Lower lobe of right lung (tissue), 2 donors: ENCODE measurements at regions not wholly inside any gene's neighbourhood (a gene's known extent, or its start where the extent isn't known, plus 50 kb on each side); places are given as distances from the start of the nearest gene placed in this dataset.
"Not testable (repeated sequence)": the region's sequence is repeated elsewhere in the genome, so short reads cannot be mapped to it uniquely, and the experiment has no call there.

Source experiments
- ATAC-seq, 2 donors: fragments of 200-7000 bp; cut with Tn5 transposase; one replicate each; pipeline ENCODE4 v1.9.1; 2020 to 2022; ENCODE audit warnings: mild to moderate bottlenecking in 2 of 2, moderate library complexity in 2 of 2
- DNase-seq: peaks from one replicate; pipeline ENCODE4 v3.0.0-alpha.2; 2020
- H3K27ac ChIP-seq: fragments of 200-600 bp; one replicate; pipeline ENCODE4 v1.8.0; 2022
- H3K27me3 ChIP-seq: fragments of 200-600 bp; one replicate; pipeline ENCODE4 v1.8.0; 2022; ENCODE audit warnings: low read depth
- H3K36me3 ChIP-seq: fragments of 200-600 bp; one replicate; pipeline ENCODE4 v1.8.0; 2022; ENCODE audit warnings: mild to moderate bottlenecking
- H3K4me1 ChIP-seq: fragments of 200-600 bp; one replicate; pipeline ENCODE4 v1.8.0; 2022
- H3K4me3 ChIP-seq: fragments of 200-600 bp; one replicate; pipeline ENCODE4 v1.8.0; 2022; ENCODE audit warnings: mild to moderate bottlenecking
- H3K9me3 ChIP-seq: fragments of 200-600 bp; one replicate; pipeline ENCODE4 v1.8.0; 2022
- CTCF ChIP-seq: fragments of 200-600 bp; IDR thresholded peaks from one replicate; pipeline ENCODE4 v1.8.0; 2022; ENCODE audit warnings: antibody characterized with exemption, mild to moderate bottlenecking
- intact Hi-C: fragments of 100-400 bp; cut with DNase I; formaldehyde crosslinking; loops from one replicate; pipeline ENCODE4 v1.11.0; 2022
- donor health status: DM: no; HTN: yes; CAD: no; lungs with severe emphysema.

- H3K9me3 ChIP-seq: peaks cover 13% of the 10 kb centered on the region
- no peak for DNase-seq
- H3K36me3 ChIP-seq: no peaks in the 10 kb centered on the region
- no peak overlapping the region for H3K4me3 ChIP-seq
- no peaks in the 10 kb centered on the region for H3K27me3 ChIP-seq
- intact Hi-C loops: no loop called here
- ATAC-seq: no peak
- no peak for TF ChIP-seq CTCF
- H3K4me1 ChIP-seq: no peaks in the 10 kb centered on the region
- no peak overlapping the region for H3K27ac ChIP-seq
Observed at GRCh38 chr6:169093066-169093723, 160.5 kb downstream of the THBS2 start.

- H3K27me3 ChIP-seq: no peaks in the 10 kb centered on the region
- no peak for TF ChIP-seq CTCF
- ATAC-seq (no peak), DNase-seq (no peak)
- H3K36me3 ChIP-seq: no peaks in the 10 kb centered on the region
- H3K4me1 ChIP-seq: no peaks in the 10 kb centered on the region
- H3K9me3 ChIP-seq: peaks cover 13% of the 10 kb centered on the region
- no peak overlapping the region for H3K27ac ChIP-seq
- intact Hi-C loops: no loop called here
- no peak overlapping the region for H3K4me3 ChIP-seq
Observed at GRCh38 chr6:169092375-169092774, 161.3 kb downstream of the THBS2 start.

- H3K4me3 ChIP-seq, H3K27me3 ChIP-seq, H3K27ac ChIP-seq, H3K36me3 ChIP-seq, H3K4me1 ChIP-seq, intact Hi-C loops, ATAC-seq, DNase-seq: not testable (repeated sequence)
- peaks cover 13% of the 10 kb centered on the region for H3K9me3 ChIP-seq
Observed at GRCh38 chr6:169090514-169091127, 163.0 kb downstream of the THBS2 start.

GRCh38 chr6:169088762-169089161 lies 164.9 kb downstream of the THBS2 start:
- Histone ChIP-seq H3K27me3 (no peaks in the 10 kb centered on the region), H3K4me1 (no peaks in the 10 kb centered on the region), H3K4me3 (no peak overlapping the region), H3K27ac (no peak overlapping the region), H3K36me3 (no peaks in the 10 kb centered on the region), H3K9me3 (peaks cover 13% of the 10 kb centered on the region)
- intact Hi-C loops: no loop called here
- TF ChIP-seq CTCF: no peak
- DNase-seq: no peak
- no peak for ATAC-seq

GRCh38 chr6:169087443-169088041 lies 166.1 kb downstream of the THBS2 start:
- no peak for DNase-seq
- intact Hi-C loops: no loop called here
- no peak for TF ChIP-seq CTCF
- Histone ChIP-seq H3K36me3 (no peaks in the 10 kb centered on the region), H3K9me3 (peaks cover 13% of the 10 kb centered on the region), H3K27ac (no peak overlapping the region), H3K4me3 (no peak overlapping the region), H3K4me1 (no peaks in the 10 kb centered on the region), H3K27me3 (no peaks in the 10 kb centered on the region)
- ATAC-seq: no peak

- H3K4me3 ChIP-seq, H3K36me3 ChIP-seq, ATAC-seq, H3K27me3 ChIP-seq, H3K4me1 ChIP-seq, H3K27ac ChIP-seq, intact Hi-C loops, DNase-seq: not testable (repeated sequence)
- H3K9me3 ChIP-seq: peaks cover 13% of the 10 kb centered on the region
Observed at GRCh38 chr6:169086616-169087015, 167.0 kb downstream of the THBS2 start.
